ENCODE measurements at regions not wholly inside any gene's neighbourhood (a gene's known extent, or its start where the extent isn't known, plus 50 kb on each side); places are given as distances from the start of the nearest gene placed in this dataset.

- TF ChIP-seq FOXM1 (IDR thresholded peaks at IDR 0.05; ENCODE audit: borderline replicate concordance, low read depth) (no peak), EP300 (IDR thresholded peaks at IDR 0.05; ENCODE audit: borderline replicate concordance) (no peak), CEBPB (IDR thresholded peaks at IDR 0.05) (0 out of 2 replicates have a peak, but pooled peaks have one; percentile 47), USF1 (IDR thresholded peaks at IDR 0.05) (no peak), TEAD4 (IDR thresholded peaks at IDR 0.05) (peak; percentile 38), YY1 (IDR thresholded peaks at IDR 0.05; ENCODE audit: low read depth) (no peak), TCF12 (IDR thresholded peaks at IDR 0.05; ENCODE audit: low read depth) (peak; percentile 20; the same call in 1 of the 2 replicates), MAX (IDR thresholded peaks at IDR 0.05) (no peak), EGR1 (IDR thresholded peaks at IDR 0.05) (no peak), RAD21 (IDR thresholded peaks at IDR 0.05; ENCODE audit: low read depth) (peak; percentile 14; the same call in 1 of the 2 replicates), CREB1 (IDR thresholded peaks at IDR 0.05; ENCODE audit: low read depth) (no peak), REST (IDR thresholded peaks at IDR 0.05; ENCODE audit: low read depth) (no peak), NFIC (IDR thresholded peaks at IDR 0.05) (no peak), TAF1 (IDR thresholded peaks at IDR 0.05; ENCODE audit: low read depth) (no peak), ZBTB7A (IDR thresholded peaks at IDR 0.05; ENCODE audit: low read depth) (no peak)
Measured at GRCh38 chr17:71438631-71439146, 682.1 kb upstream of the SOX9 start.

- TF ChIP-seq EP300 (IDR thresholded peaks at IDR 0.05; ENCODE audit: borderline replicate concordance) (no peak), YY1 (IDR thresholded peaks at IDR 0.05; ENCODE audit: low read depth) (no peak), TCF12 (IDR thresholded peaks at IDR 0.05; ENCODE audit: low read depth) (no peak), FOXM1 (IDR thresholded peaks at IDR 0.05; ENCODE audit: borderline replicate concordance, low read depth) (no peak), ZBTB7A (IDR thresholded peaks at IDR 0.05; ENCODE audit: low read depth) (no peak), NFIC (IDR thresholded peaks at IDR 0.05) (no peak), USF1 (IDR thresholded peaks at IDR 0.05) (no peak), MAX (IDR thresholded peaks at IDR 0.05) (no peak), EGR1 (IDR thresholded peaks at IDR 0.05) (no peak), TAF1 (IDR thresholded peaks at IDR 0.05; ENCODE audit: low read depth) (no peak), TEAD4 (IDR thresholded peaks at IDR 0.05) (no peak)
Measured at GRCh38 chr17:71440513-71440912, 680.3 kb upstream of the SOX9 start.

GRCh38 chr17:71441098-71441497, 679.7 kb upstream of the SOX9 start:
- TF ChIP-seq CREB1 (IDR thresholded peaks at IDR 0.05; ENCODE audit: low read depth) (no peak), RAD21 (IDR thresholded peaks at IDR 0.05; ENCODE audit: low read depth) (no peak)

- TF ChIP-seq EP300 (IDR thresholded peaks at IDR 0.05; ENCODE audit: borderline replicate concordance) (no peak), RAD21 (IDR thresholded peaks at IDR 0.05; ENCODE audit: low read depth) (no peak), YY1 (IDR thresholded peaks at IDR 0.05; ENCODE audit: low read depth) (no peak), TAF1 (IDR thresholded peaks at IDR 0.05; ENCODE audit: low read depth) (no peak), NFIC (IDR thresholded peaks at IDR 0.05) (no peak), FOXM1 (IDR thresholded peaks at IDR 0.05; ENCODE audit: borderline replicate concordance, low read depth) (no peak), USF1 (IDR thresholded peaks at IDR 0.05) (no peak), CREB1 (IDR thresholded peaks at IDR 0.05; ENCODE audit: low read depth) (no peak)
Measured at GRCh38 chr17:71444078-71444477, 676.7 kb upstream of the SOX9 start.

- no peak for TF ChIP-seq ZBTB7A (IDR thresholded peaks at IDR 0.05; ENCODE audit: low read depth)
- no peak for TF ChIP-seq USF1 (IDR thresholded peaks at IDR 0.05)
- no peak for TF ChIP-seq YY1 (IDR thresholded peaks at IDR 0.05; ENCODE audit: low read depth)
- TF ChIP-seq RAD21 (IDR thresholded peaks at IDR 0.05; ENCODE audit: low read depth): no peak
- no peak for TF ChIP-seq TAF1 (IDR thresholded peaks at IDR 0.05; ENCODE audit: low read depth)
- no peak for TF ChIP-seq CREB1 (IDR thresholded peaks at IDR 0.05; ENCODE audit: low read depth)
- TF ChIP-seq NFIC (IDR thresholded peaks at IDR 0.05): no peak
- no peak for TF ChIP-seq CEBPB (IDR thresholded peaks at IDR 0.05)
- no peak for TF ChIP-seq REST (IDR thresholded peaks at IDR 0.05; ENCODE audit: low read depth)
- TF ChIP-seq EGR1 (IDR thresholded peaks at IDR 0.05): no peak
- no peak for TF ChIP-seq FOXM1 (IDR thresholded peaks at IDR 0.05; ENCODE audit: borderline replicate concordance, low read depth)
- no peak for TF ChIP-seq TCF12 (IDR thresholded peaks at IDR 0.05; ENCODE audit: low read depth)
- no peak for TF ChIP-seq TEAD4 (IDR thresholded peaks at IDR 0.05)
- no peak for TF ChIP-seq EP300 (IDR thresholded peaks at IDR 0.05; ENCODE audit: borderline replicate concordance)
- TF ChIP-seq MAX (IDR thresholded peaks at IDR 0.05): no peak
Measured at GRCh38 chr17:71446645-71447437, 674.0 kb upstream of the SOX9 start.
